IPS-18a (cell line): ENCODE measurements at regions not wholly inside any gene's neighbourhood (a gene's known extent, or its start where the extent isn't known, plus 50 kb on each side); places are given as distances from the start of the nearest gene placed in this dataset.
A peak's percentile ranks its signal among the peaks of the same experiment; 100 is the strongest.

Source experiments
- H3K27ac ChIP-seq: one replicate; pipeline ENCODE4 v1.5.1; 2013; ENCODE audit warnings: low read length
- H3K27me3 ChIP-seq: one replicate; pipeline ENCODE4 v1.6.1; 2013; ENCODE audit warnings: mild to moderate bottlenecking, low read length; ENCODE audit not compliant: control insufficient read depth, insufficient read depth
- H3K36me3 ChIP-seq: one replicate; pipeline ENCODE4 v1.6.1; 2013; ENCODE audit warnings: low read depth, low read length; ENCODE audit not compliant: control insufficient read depth
- H3K4me1 ChIP-seq: one replicate; pipeline ENCODE4 v1.6.1; 2013; ENCODE audit warnings: low read depth, low read length; ENCODE audit not compliant: control insufficient read depth
- H3K4me3 ChIP-seq: one replicate; pipeline ENCODE4 v1.5.1; 2013; ENCODE audit warnings: low read length
- H3K9ac ChIP-seq: one replicate; pipeline ENCODE4 v1.6.1; 2013; ENCODE audit warnings: mild to moderate bottlenecking, low read length, moderate library complexity
- H3K9me3 ChIP-seq: one replicate; pipeline ENCODE4 v1.6.1; 2013; ENCODE audit warnings: low read depth, low read length; ENCODE audit not compliant: control insufficient read depth

DNA sequence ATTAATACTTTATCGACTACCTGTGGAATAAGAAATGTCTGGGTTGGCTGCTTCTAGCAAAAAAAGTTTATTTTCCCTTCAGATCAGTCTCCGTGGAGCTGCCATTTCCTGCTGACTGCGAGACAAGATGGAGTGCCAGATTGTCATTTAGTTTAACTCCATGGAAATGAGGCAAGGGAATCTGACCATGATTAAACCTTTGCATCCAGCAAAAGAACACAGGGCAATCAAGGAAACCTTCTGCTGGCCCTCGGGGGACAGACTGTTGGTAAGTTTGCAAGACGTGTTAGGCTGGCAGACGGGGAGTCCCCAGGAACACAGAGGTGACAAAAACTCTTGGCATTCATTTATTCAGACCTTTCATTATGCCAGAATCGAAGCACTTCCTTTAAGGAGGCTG lies 52.2 kb upstream of the SPACA1 start:
- H3K27ac ChIP-seq = no peak overlapping the region
- no peaks in the 10 kb centered on the region for H3K27me3 ChIP-seq
- no peak overlapping the region for H3K4me3 ChIP-seq
- peaks cover 9% of the 10 kb centered on the region for H3K4me1 ChIP-seq
- no peak overlapping the region for H3K9ac ChIP-seq
- no peaks in the 10 kb centered on the region for H3K36me3 ChIP-seq
- H3K9me3 ChIP-seq = no peaks in the 10 kb centered on the region

DNA sequence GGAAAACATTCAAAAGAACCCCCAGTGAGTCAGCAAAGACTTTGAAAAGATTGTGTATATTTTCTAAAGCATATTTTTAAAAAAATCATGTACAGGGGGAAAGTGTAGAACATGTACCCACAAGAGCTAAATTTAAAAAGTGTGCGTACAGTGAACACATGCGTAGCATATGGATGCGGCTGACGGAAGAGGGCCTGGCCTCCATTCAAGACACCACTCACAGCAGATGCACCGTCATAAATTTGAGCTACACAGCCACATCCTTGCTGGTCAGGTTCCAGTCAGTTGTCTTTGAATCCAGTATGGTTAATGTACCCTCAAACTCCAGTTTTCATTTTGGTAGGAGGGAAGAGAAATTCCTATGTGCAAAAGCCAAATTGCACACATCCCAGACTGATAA lies 54.3 kb upstream of the SPACA1 start:
- no peaks in the 10 kb centered on the region for H3K36me3 ChIP-seq
- H3K9me3 ChIP-seq = no peaks in the 10 kb centered on the region
- no peak overlapping the region for H3K4me3 ChIP-seq
- H3K27ac ChIP-seq = no peak overlapping the region
- H3K27me3 ChIP-seq = no peaks in the 10 kb centered on the region
- H3K9ac ChIP-seq = no peak overlapping the region
- H3K4me1 ChIP-seq = peaks cover 9% of the 10 kb centered on the region

DNA sequence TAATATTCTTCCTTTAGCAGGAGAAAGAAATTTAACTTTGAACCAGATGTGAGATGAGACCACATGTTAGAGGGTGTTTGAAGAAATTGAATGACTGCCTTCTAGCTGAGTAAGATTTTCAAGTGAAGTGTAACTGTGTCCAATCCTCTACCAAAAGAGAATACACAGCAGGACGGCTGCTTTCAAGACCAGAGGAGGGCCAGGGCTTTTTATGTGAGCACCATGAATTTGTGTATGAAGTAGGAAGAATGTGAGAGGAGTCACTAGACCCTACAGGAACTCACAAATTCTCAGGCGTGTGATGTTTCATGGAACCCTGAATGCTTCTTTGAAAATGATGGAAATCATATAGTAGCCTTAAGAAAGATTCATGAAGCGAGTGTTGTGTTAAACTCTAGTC lies 56.8 kb upstream of the SPACA1 start:
- H3K9me3 ChIP-seq = no peaks in the 10 kb centered on the region
- H3K27me3 ChIP-seq = no peaks in the 10 kb centered on the region
- no peak overlapping the region for H3K9ac ChIP-seq
- no peak overlapping the region for H3K4me3 ChIP-seq
- no peaks in the 10 kb centered on the region for H3K36me3 ChIP-seq
- no peak overlapping the region for H3K27ac ChIP-seq
- peaks cover 9% of the 10 kb centered on the region for H3K4me1 ChIP-seq

DNA sequence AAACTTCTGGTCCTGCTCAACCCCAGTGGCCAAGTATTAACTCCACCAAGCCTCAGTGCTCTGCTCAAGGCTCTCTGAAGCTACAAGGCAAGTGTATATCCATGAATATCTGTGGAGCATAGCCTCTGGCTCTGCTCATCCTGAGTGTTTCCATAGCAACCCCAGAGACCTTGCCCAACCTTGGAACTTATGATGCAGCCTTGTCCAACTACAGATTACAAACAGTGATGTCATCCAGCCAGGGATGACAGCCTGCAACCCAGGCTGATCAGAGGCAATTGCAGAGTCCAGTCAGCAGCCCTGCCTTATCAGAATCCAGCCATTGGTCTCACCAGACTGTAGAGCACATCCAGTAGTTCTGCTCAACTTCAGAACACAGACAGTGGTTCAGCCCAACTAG lies 65.5 kb upstream of the SPACA1 start:
- Histone ChIP-seq H3K27me3 (no peaks in the 10 kb centered on the region), H3K9me3 (no peaks in the 10 kb centered on the region), H3K36me3 (no peaks in the 10 kb centered on the region), H3K27ac (no peak overlapping the region), H3K4me3 (no peak overlapping the region), H3K4me1 (no peaks in the 10 kb centered on the region), H3K9ac (no peak overlapping the region)

DNA sequence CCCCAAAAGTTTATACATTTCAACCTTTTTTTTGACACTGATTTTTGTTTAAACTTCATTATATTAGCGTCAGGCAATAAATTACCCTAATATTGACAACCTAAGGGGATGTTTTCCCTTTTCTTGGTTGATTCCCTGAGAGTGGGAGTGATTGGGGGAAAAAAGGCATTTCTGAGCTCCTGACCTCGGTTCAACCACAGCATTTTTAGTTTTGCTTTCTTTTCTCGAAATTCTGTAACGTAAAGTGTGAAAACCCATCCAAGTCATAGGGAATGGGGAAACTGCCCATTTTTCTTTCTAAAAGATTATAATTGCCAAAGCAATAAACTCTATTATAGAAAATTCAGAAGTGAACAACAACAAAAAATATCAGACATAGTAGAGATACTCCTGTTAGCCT lies 67.9 kb upstream of the SPACA1 start:
- H3K36me3 ChIP-seq = no peaks in the 10 kb centered on the region
- no peak overlapping the region for H3K9ac ChIP-seq
- no peaks in the 10 kb centered on the region for H3K27me3 ChIP-seq
- H3K4me1 ChIP-seq = no peaks in the 10 kb centered on the region
- H3K27ac ChIP-seq = no peak overlapping the region
- H3K4me3 ChIP-seq = no peak overlapping the region
- H3K9me3 ChIP-seq = no peaks in the 10 kb centered on the region

DNA sequence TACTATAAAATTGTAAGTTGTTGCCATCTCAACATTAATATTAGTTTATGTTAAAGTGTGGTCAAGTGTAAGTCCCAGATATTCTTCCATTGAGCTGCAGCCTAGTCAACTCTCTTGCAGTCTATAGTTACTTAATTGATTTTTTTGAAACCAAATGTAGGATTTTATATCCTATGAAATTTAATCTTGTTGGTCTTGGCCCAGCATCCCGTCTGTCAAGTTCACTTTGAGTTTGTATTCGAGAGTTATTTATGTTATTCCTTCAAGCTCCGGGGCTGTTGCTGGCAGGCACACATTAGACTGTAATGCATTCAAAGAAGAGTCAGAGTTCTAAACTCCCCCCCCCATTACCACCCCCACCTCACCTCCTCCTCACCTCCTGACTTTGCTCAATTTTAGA lies 71.0 kb upstream of the SPACA1 start:
- no peaks in the 10 kb centered on the region for H3K36me3 ChIP-seq
- no peak overlapping the region for H3K27ac ChIP-seq
- no peaks in the 10 kb centered on the region for H3K27me3 ChIP-seq
- H3K4me1 ChIP-seq = no peaks in the 10 kb centered on the region
- H3K9me3 ChIP-seq = no peaks in the 10 kb centered on the region
- H3K9ac ChIP-seq = no peak overlapping the region
- H3K4me3 ChIP-seq = no peak overlapping the region

DNA sequence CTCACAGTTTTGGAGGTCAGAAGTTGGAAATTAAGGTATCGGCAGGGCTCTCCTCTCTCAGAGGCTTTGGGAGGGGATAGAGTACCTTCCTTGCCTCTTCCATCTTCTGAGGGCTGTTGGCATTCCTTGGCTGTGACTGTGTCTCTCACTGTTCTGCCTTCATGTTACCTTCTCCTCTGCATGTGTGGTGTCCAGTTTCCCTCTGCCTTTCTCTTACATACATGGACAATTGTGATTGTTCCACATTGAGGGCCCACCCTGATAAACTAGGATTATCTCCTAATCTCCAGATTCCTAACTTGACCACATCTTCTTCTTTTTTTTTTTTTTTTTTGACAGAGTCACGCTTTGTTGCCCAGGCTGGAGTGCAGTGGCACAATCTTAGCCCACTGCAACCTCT lies 72.1 kb upstream of the SPACA1 start:
- H3K4me3 ChIP-seq = no peak overlapping the region
- no peak overlapping the region for H3K27ac ChIP-seq
- no peaks in the 10 kb centered on the region for H3K9me3 ChIP-seq
- no peaks in the 10 kb centered on the region for H3K4me1 ChIP-seq
- no peaks in the 10 kb centered on the region for H3K36me3 ChIP-seq
- no peak overlapping the region for H3K9ac ChIP-seq
- H3K27me3 ChIP-seq = no peaks in the 10 kb centered on the region

DNA sequence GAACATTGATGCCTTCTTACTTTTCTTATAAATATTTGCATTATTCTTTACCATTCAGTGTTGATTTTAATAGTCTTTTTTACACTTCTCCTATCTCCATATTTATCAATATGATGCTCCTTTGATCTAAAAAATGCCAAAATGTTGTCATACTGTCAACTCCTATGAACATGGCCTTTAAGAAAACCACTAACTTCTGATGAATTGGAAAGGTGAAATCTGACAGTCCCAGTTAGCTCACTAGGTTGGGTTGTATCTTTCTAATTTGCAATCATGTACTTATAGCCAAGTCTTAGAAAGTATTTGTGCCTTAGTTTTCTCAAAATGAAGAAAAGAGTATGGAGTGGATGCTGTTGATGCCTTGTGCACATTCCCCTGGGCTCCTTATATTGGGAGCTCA lies 75.4 kb upstream of the SPACA1 start:
- Histone ChIP-seq H3K27me3 (no peaks in the 10 kb centered on the region), H3K27ac (no peak overlapping the region), H3K9ac (no peak overlapping the region), H3K4me1 (peaks cover 4% of the 10 kb centered on the region), H3K36me3 (no peaks in the 10 kb centered on the region), H3K9me3 (no peaks in the 10 kb centered on the region), H3K4me3 (no peak overlapping the region)

DNA sequence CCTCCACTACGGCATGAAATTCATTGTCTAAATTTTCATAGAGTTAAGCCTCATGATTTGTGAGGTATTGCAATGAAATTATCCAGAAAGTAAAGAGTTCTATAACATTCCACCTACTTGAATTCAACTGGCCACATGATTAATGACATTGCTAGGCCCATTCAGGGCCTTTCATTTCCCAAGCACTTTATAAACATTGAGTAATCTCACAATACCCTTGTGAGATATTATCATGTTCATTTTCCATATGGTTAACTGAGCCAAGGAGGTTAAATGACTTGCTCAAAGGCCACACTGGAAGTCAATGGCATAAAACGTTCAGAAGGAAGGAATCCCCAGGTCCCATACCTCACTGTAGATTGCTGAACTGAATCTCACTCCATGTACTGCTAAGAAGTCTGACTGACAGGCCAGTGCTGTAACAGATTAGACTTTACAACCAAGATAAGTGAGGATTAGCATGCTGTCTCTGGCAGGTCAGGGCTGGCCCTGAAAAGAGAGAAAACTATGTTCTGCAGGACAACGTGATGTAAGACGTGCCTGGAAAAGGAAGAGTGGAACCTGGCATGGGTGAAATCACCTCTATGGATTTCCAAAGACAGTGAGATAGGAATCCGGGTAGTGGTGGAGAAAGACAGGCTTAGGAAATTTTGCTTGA lies 75.9 kb upstream of the SPACA1 start:
- Histone ChIP-seq H3K4me3 (no peak overlapping the region), H3K9ac (no peak overlapping the region), H3K36me3 (no peaks in the 10 kb centered on the region), H3K9me3 (no peaks in the 10 kb centered on the region), H3K27me3 (no peaks in the 10 kb centered on the region), H3K27ac (no peak overlapping the region), H3K4me1 (peaks cover 4% of the 10 kb centered on the region)

DNA sequence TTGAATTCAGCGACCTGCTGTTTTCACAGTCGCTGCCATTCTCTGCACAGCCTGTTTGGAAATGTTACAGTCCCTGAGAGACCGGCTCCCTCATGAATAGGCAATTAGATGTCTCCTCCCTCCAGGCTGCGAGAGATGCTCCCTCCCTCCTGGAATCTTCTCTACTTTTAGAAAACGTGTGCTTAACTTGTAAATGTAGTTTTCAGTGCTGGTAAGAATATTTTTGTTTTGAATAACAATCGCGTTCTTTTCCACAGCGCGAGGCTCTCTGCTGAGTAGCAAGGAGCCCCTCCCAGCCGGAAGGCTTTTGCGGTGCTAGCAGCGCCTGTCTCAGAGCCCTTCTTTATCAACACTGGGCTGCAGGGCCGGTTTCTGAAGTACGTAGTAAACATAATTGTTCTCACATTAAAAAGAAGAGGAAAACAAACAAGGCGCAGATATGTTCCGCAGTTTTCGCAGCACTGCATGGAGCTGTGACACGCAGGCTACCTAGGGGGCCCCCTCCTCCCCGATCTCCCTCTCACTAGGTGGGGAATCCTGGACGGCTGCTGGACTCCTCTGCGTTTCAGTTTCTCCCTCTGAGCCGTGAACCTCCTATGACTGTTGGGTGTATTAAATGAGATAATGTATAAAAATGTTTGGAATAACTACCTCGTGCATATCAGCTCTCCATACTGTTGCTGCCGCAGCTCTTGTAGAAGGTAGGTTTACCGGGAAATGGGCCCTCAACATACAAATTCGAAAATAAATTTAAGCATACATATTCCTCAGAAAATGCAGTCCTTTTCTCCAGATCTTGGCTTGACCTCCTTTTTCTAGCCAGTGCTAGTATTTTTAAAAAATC lies 79.0 kb upstream of the SPACA1 start:
- Histone ChIP-seq H3K4me3 (peak overlapping the region; percentile 66), H3K9me3 (no peaks in the 10 kb centered on the region), H3K36me3 (no peaks in the 10 kb centered on the region), H3K27me3 (no peaks in the 10 kb centered on the region), H3K4me1 (peaks cover 4% of the 10 kb centered on the region), H3K9ac (no peak overlapping the region), H3K27ac (no peak overlapping the region)

DNA sequence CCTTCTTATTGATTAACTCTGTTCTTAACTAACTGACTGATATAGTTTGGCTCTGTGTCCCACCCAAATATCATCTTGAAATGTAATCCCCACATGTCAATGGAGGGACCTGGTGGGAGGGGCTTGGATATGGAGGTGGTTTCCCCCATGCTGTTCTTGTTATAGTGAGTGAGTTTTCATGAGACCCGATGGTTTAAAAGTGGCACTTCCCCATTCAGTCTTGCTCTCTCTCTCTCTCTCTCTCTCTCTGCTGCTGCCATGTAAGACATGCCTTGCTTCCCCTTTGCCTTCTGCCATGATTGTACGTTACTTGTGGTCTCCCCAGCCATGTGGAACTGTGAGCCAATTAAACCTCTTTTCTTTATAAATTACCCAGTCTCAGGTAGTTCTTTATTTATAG lies 81.8 kb upstream of the SPACA1 start:
- no peaks in the 10 kb centered on the region for H3K27me3 ChIP-seq
- no peaks in the 10 kb centered on the region for H3K9me3 ChIP-seq
- H3K4me3 ChIP-seq = no peak overlapping the region
- no peak overlapping the region for H3K9ac ChIP-seq
- peaks cover 4% of the 10 kb centered on the region for H3K4me1 ChIP-seq
- H3K27ac ChIP-seq = no peak overlapping the region
- H3K36me3 ChIP-seq = no peaks in the 10 kb centered on the region

DNA sequence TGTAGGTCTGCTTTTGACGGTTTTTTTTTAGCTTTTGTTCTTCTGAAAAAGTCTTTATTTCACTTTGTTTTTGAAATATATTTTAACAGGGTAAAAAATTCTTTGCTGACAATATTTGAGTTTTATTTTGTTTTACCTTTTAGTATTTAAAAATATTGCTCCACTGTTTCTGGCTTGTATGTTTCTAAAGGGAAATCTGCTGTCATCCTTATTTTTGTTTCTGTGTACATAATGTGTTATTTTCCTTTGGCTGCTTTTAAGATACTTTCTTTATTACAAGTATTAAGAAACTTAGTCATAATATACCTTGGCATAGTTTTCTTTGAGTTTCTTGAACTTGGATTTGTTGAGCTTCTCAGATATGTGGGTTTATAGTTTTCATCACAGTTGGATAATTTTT lies 88.6 kb upstream of the SPACA1 start:
- no peaks in the 10 kb centered on the region for H3K27me3 ChIP-seq
- H3K9ac ChIP-seq = no peak overlapping the region
- no peak overlapping the region for H3K27ac ChIP-seq
- no peaks in the 10 kb centered on the region for H3K9me3 ChIP-seq
- no peaks in the 10 kb centered on the region for H3K36me3 ChIP-seq
- H3K4me3 ChIP-seq = no peak overlapping the region
- no peaks in the 10 kb centered on the region for H3K4me1 ChIP-seq
